HG02759 (cell line): ENCODE measurements at regions not wholly inside any gene's neighbourhood (a gene's known extent, or its start where the extent isn't known, plus 50 kb on each side); places are given as distances from the start of the nearest gene placed in this dataset.
"Not testable (repeated sequence)": the region's sequence is repeated elsewhere in the genome, so short reads cannot be mapped to it uniquely, and the experiment has no call there.

Source experiments
- ATAC-seq: cut with Tn5 transposase; IDR thresholded peaks from one replicate; pipeline ENCODE4 v1.9.1; 2021; ENCODE audit warnings: mild to moderate bottlenecking, moderate library complexity; ENCODE audit not compliant: unreplicated experiment

- no peak for ATAC-seq
Observed at GRCh38 chr2:234409590-234409989, 87.3 kb downstream of the ARL4C start.

DNA sequence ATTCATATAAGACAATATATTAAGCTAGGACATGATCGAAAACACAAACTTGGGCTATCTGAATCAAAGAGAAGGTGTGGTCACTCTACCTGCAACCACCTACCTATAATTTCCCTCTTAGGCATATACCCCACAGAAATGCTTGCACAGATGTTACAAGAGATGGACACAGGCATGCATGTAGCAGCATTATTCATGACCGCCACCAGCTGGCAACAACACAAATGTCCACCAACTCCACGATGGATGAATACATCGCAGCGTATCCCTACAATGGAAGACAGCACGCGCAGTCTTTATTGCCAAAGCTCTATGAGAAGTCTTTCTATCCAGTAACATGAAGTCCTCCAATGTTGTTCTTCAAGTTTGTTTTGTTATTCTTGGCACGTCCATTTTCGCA is 90.8 kb downstream of the ARL4C start:
- no peak for ATAC-seq

GRCh38 chr2:234405462-234405861 is 91.4 kb downstream of the ARL4C start:
- ATAC-seq, result no peak

DNA sequence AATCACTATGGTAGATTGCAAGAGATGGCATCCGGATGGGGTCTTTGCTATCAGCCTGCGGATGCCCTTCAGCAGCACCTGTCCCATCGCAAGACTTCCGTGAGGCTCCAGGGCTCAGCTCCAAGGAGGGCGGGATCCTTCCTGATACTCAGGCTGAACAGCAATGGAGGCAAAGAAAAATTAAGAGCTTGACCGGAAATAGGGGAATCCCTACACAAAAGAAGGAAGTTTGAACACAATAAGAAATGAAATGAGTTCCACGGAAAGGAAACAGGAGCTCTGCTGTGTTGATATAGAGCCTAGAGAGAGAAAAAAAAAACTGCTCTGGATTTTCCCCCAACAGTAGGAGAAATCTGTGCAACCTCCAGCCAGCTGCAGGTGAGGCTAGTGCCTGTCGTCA is 91.9 kb downstream of the ARL4C start:
- ATAC-seq, result no peak

DNA sequence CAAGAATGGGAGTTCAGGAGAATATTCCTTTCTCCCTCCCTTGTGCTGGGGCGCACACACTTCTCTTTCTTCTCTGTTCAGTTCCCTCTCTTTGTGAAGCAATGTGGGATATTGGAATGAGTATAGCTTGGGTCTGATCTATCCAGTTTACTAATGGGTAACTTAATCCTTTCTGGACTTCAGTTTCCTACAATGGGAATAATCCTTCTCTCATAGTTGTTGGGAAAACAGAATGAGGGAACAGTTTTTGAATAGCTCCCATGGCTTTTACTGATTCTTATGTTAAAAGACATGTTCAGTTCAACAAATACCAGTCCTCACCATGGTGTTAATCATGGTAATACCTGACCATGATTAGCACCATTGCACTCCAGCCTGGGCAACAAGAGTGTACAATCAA is 93.1 kb downstream of the ARL4C start:
- ATAC-seq, result no peak

GRCh38 chr2:234403074-234403473 is 93.8 kb downstream of the ARL4C start:
- ATAC-seq, result no peak

DNA sequence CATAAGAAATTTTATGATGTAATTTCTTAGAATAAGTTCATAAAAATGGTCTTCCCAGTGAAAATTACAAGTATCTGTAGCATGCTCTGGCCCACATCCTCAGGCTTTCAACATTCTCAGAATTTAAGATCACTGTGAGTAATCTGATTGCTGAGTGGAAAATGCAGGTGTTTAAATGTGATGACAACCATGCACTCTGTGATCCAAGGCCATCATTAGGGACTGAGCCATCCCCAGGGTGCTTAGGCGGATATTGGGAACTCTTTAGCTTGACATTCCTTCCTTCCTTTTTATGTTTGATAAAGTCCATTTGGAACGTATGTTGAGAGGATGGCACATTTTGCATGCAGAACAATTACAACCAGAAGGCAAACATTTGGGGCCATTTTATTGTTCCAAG is 95.5 kb downstream of the ARL4C start:
- no peak for ATAC-seq

DNA sequence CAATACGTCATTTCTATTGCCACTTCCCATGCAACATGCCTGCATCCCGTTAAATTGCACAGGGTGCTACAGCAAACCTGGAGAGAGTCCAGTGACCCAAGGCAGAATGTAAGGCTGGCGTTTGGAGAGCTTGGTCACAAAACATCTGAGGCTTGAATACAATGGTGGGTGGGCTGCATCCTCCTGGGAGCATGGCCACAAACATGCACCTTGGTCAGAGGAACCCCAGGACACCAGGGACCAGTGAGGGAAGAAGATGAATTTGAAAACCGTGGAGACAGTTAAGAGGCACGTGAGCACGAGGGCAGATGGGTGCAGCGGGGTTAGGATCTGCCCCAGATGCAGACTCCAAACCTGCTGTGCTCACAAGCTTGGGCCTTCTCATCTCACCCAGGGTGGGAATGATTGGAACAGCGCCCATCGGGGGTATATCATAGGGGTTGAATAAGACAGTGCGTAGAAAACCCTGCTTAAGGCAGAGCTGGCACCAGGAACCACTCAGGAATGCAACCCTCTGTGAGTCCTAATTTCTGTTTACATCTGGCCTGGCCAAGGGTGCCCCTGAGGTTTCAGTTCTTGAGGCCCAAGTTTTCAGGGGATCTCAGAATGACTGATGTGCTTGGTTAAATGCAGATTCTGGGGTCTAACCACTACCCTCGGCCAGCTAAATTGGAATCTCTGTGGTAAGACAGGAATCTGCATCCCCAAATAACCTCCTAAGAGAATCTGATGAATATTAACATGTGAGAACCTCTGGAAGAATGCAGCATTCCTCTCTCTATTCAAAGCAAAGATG is 97.2 kb downstream of the ARL4C start:
- no peak for ATAC-seq

DNA sequence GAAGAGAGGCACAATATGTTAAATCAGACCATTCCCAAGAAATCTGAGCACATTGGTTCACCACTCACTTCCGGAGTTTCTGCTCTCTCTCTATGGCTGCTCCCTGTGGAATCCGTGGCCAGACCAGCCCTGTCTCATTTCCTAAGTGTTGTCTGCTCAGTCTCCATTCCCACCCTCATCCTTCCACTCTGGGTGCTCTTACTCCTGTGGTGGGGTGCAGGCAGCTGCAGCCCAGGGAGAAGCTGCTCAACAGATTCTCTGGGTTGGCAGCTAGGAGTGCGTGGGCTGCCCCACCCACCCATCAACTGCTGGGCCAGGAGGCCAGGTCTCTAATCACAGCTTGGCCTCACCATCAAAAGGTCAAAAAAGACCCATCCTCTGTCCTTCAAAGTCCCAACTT is 98.3 kb downstream of the ARL4C start:
- ATAC-seq, result no peak

- no peak for ATAC-seq
Observed at GRCh38 chr2:234395891-234396420, 100.9 kb downstream of the ARL4C start.

DNA sequence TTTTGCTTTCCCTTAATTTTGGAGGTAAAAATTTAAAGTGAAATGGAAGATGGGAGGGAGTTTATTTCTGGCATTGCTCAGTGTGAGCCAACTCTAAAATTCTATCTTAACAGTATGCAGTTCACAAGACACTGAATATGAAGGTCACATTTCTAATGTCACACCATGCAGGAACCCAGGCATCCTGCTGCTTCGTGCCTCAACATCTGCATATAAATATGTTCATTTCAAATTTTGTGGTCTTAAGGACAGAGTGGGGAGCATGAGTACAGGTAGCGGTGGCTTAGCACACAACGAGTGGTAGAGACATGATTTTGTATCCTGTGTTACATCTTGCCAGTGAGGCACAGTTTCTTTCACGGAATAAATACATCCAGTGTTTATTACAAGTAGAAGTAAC is 102.4 kb downstream of the ARL4C start:
- ATAC-seq, result no peak

DNA sequence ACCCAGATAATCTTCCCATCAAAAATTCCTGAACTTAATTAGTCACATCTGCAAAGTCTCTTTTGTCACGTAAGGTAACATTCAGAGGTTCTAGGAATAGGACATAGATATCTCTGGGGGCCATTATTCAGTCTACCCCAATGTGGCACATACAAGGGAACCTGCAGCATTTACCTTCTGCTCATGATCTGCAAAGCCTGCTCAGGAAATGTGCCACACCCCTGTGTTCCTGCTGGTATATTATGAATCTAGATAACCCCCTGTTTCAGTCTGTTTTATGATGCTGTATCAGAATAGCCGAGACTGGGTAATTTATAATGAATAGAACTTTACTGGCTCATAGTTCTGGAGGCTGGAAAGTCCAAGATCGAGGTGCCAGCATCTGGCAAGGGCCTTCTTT is 103.5 kb downstream of the ARL4C start:
- no peak for ATAC-seq

GRCh38 chr2:234392041-234392615 is 104.8 kb downstream of the ARL4C start:
- no peak for ATAC-seq

DNA sequence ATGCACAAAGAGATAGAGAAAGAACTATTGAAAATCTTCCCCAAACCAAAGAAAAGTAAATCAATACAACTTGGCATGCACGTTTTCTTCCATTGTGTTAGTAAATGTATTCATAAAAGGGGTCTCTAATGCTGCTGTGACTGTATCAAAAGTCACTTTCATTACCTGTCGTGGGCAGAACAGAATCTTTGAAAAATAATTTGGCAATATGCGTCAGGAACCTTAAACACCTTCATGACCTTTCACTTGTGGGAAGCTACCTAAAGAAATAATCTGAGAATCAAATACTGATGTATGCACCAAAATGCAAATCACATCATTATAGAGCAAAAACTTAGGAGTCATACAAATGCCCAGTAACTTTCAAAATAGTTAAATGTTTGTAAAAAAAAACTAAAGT is 105.3 kb downstream of the ARL4C start:
- ATAC-seq, result no peak

DNA sequence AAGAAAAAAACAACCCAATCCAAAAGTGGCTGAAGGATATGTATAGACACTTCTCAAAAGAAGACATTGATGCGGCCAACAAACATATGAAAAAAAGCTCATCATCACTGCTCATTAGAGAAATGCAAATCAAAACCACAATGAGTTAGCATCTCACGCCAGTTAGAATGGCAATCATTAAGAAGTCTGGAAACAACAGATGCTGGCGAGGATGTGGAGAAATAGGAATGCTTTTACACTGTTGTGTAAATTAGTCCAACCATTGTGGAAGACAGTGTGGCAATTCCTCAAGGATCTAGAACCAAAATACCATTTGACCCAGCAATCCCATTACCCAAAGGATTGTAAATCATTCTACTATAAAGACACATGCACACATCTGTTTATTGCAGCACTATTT is 107.2 kb downstream of the ARL4C start:
- not testable (repeated sequence) for ATAC-seq

DNA sequence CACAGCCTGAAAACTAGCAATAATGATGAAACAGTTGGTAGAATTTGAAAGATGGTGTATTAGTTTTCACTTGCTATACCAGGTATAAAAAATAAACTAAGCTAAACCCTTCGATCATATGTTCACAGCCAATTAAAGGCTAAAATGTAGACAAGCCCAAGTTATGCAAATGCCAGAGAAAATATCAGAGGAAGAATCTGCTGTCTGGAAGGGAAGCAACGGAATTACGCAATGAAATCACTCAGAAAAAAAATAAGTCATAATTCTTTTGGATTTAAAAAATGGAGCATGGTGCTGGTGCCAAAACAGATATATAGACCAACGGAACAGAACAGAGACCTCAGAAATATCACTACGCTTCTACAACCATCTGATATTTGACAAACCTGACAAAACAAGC is 108.3 kb downstream of the ARL4C start:
- ATAC-seq, result no peak

- ATAC-seq, result no peak
Observed at GRCh38 chr2:234386971-234387370, 109.9 kb downstream of the ARL4C start.

DNA sequence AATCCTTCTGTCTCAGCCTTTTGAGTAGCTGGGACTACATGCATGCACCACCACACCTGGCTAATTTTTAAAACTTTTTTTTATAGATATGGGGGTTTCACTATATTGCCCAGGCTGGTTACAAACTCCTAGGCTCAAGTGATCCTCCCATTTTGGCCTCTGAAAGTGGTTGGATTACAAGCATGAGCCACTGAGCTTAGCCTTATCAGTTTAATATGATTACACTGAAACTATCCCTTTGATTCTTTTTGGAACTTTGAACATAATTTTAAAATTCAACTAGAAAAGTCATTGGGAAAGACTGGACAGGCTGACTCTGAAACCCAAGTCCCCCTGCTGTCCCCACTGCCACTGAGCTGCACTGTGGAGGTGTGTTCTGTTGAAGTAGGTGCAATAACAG is 114.8 kb downstream of the ARL4C start:
- no peak for ATAC-seq

DNA sequence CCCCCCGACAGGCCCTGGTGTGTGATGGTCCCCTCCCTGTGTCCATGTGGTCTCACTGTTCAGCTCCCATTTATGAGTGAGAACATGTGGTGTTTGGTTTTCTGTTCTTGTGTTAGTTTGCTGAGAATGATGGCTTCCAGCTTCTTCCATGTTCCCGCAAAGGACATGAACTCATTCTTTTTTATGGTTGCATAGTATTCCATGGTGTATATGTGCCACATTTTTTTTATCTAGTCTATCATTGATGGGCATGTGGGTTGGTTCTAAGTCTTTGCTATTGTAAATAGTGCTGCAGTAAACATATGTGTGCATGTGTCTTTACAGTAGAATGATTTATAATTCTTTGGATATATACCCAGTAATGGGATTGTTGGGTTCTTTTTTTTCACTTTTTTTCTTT is 117.9 kb downstream of the ARL4C start:
- ATAC-seq, result not testable (repeated sequence)

- ATAC-seq, result no peak
Observed at GRCh38 chr2:234378440-234378839, 118.4 kb downstream of the ARL4C start.

DNA sequence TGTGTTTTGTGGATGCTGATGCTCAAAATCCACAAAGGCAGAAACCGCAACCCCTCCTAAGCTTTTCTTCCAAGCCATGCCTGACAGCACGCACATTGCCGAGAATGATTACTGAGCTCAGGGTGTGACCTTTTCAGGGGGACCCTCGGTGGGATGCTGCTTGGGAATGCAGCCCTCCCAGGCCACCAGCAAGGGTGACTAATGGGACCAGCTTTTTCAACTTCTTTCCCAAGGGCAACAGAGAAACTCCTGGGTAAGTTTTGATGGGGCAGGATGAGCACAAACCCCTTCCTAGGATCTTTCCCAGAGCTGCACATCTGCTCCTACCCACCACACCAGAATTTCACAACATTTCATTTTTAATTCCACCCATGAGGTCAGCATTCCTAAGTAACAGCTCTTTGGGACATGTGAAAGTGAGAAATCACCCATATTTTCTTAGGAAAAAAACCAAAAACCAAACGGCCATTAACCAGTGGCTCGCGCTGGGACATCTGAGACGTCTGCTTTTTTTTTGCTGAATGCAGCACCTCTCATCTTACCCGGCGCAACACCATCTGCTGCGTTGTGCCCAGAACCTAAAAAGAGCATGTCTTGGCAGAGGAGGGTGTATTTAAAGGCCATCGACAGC is 119.0 kb downstream of the ARL4C start:
- ATAC-seq, result no peak

DNA sequence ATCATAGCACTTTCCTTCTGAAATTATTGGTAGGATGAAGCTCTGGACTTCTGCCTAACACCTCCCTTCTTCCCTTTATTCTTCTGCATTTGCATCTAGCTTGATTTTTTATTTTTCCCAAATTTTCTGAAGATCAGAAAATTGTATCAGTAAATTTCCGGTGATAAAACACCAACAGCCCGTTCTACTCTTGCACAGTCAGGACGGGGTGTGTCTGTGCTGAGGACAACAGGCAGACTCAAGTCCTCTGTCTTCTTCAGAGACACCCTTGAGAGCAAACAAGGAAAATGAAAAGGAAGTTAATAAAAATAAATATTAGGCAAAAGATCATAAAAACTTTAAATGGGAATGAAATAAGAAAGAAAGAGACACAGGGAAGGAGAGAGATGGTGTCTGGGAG is 120.7 kb downstream of the ARL4C start:
- ATAC-seq, result no peak
